DOHH2 (cell line): ENCODE measurements at regions not wholly inside any gene's neighbourhood (a gene's known extent, or its start where the extent isn't known, plus 50 kb on each side); places are given as distances from the start of the nearest gene placed in this dataset.

Source experiments
- H3F3A ChIP-seq: fragments of 200-600 bp; sonication (generic), shearing (Covaris generic); 2 replicates; pipeline ENCODE4 v1.6.0; 2016; ENCODE audit warnings: antibody characterized with exemption, mild to moderate bottlenecking; ENCODE audit not compliant: control insufficient read depth, insufficient read depth
- H3K27ac ChIP-seq: fragments of 200-600 bp; sonication (generic); 2 replicates; pipeline ENCODE4 v1.5.1; 2014; ENCODE audit warnings: low read depth, mild to moderate bottlenecking, low read length, moderate library complexity
- H3K27me3 ChIP-seq: fragments of 200-600 bp; sonication (generic); 2 replicates; pipeline ENCODE4 v1.6.1; 2014; ENCODE audit warnings: mild to moderate bottlenecking, low read length, mixed read lengths; ENCODE audit not compliant: control insufficient read depth
- H3K36me3 ChIP-seq: fragments of 200-600 bp; sonication (generic); 2 replicates; pipeline ENCODE4 v1.6.1; 2014; ENCODE audit warnings: mild to moderate bottlenecking, low read length, moderate library complexity, mixed read lengths; ENCODE audit not compliant: control insufficient read depth
- H3K4me1 ChIP-seq: fragments of 200-600 bp; sonication (generic); 2 replicates; pipeline ENCODE4 v1.6.1; 2014; ENCODE audit warnings: mild to moderate bottlenecking, low read length, mixed read lengths; ENCODE audit not compliant: control insufficient read depth
- H3K4me2 ChIP-seq: fragments of 200-600 bp; sonication (generic); 2 replicates; pipeline ENCODE4 v1.6.0; 2014; ENCODE audit warnings: mild to moderate bottlenecking, low read length, moderate library complexity
- H3K4me3 ChIP-seq: fragments of 200-600 bp; sonication (generic); 2 replicates; pipeline ENCODE4 v1.5.1; 2014; ENCODE audit warnings: mild to moderate bottlenecking, low read length, mixed read lengths
- H3K79me2 ChIP-seq: fragments of 200-600 bp; sonication (generic); 2 replicates; pipeline ENCODE4 v1.6.1; 2014; ENCODE audit warnings: mild to moderate bottlenecking, low read length, mixed read lengths; ENCODE audit not compliant: control insufficient read depth
- H3K9me2 ChIP-seq: fragments of 200-600 bp; sonication (generic); replicated peaks from 2 replicates; pipeline ENCODE4 v1.6.1; 2014; ENCODE audit warnings: mild to moderate bottlenecking, low read length, mixed read lengths; ENCODE audit not compliant: control insufficient read depth
- H3K9me3 ChIP-seq: fragments of 200-600 bp; sonication (generic); 2 replicates; pipeline ENCODE4 v1.6.1; 2014; ENCODE audit warnings: antibody characterized with exemption, low read length, mixed read lengths; ENCODE audit not compliant: control insufficient read depth, insufficient read depth
- H4K20me1 ChIP-seq: fragments of 200-600 bp; sonication (generic); 2 replicates; pipeline ENCODE4 v1.6.0; 2014; ENCODE audit warnings: low read depth, mild to moderate bottlenecking, antibody characterized with exemption, low read length, moderate library complexity; ENCODE audit not compliant: control insufficient read depth, insufficient read depth
- CTCF ChIP-seq: fragments of 200-600 bp; sonication (generic); IDR thresholded peaks from one replicate; pipeline ENCODE4 v1.5.1; 2014; ENCODE audit warnings: antibody characterized with exemption, mild to moderate bottlenecking, low read depth, low read length; ENCODE audit not compliant: poor library complexity, severe bottlenecking
- EZH2phosphoT487 ChIP-seq: fragments of 200-600 bp; sonication (generic); IDR thresholded peaks from 2 replicates; pipeline ENCODE4 v1.6.1; 2017; ENCODE audit warnings: borderline replicate concordance, mild to moderate bottlenecking, antibody characterized with exemption, low read length, moderate library complexity, mixed read lengths

GRCh38 chr13:22009500-22009899 lies 338.6 kb downstream of the FGF9 start:
- H4K20me1 ChIP-seq = no peaks in the 10 kb centered on the region
- no peaks in the 10 kb centered on the region for H3K4me1 ChIP-seq
- H3K27me3 ChIP-seq = no peaks in the 10 kb centered on the region
- H3K4me2 ChIP-seq = no peak overlapping the region
- H3F3A ChIP-seq = no peaks in the 10 kb centered on the region
- no peaks in the 10 kb centered on the region for H3K79me2 ChIP-seq
- no peaks in the 10 kb centered on the region; the same call in 1 of the 2 replicates for H3K9me3 ChIP-seq
- no peak overlapping the region for H3K27ac ChIP-seq
- TF ChIP-seq EZH2phosphoT487 (no peak), CTCF (no peak)
- H3K9me2 ChIP-seq = no peaks in the 10 kb centered on the region
- no peaks in the 10 kb centered on the region for H3K36me3 ChIP-seq
- no peak overlapping the region for H3K4me3 ChIP-seq

GRCh38 chr13:22009937-22010336 lies 339.1 kb downstream of the FGF9 start:
- no peaks in the 10 kb centered on the region for H3K4me1 ChIP-seq
- no peak overlapping the region for H3K4me3 ChIP-seq
- no peaks in the 10 kb centered on the region; the same call in 1 of the 2 replicates for H3K9me3 ChIP-seq
- TF ChIP-seq EZH2phosphoT487 = no peak
- TF ChIP-seq CTCF = no peak
- no peaks in the 10 kb centered on the region for H3K27me3 ChIP-seq
- no peaks in the 10 kb centered on the region for H4K20me1 ChIP-seq
- no peaks in the 10 kb centered on the region for H3F3A ChIP-seq
- H3K79me2 ChIP-seq = no peaks in the 10 kb centered on the region
- H3K4me2 ChIP-seq = no peak overlapping the region
- no peaks in the 10 kb centered on the region for H3K9me2 ChIP-seq
- no peaks in the 10 kb centered on the region for H3K36me3 ChIP-seq
- H3K27ac ChIP-seq = no peak overlapping the region

GRCh38 chr13:22012686-22013085 lies 341.8 kb downstream of the FGF9 start:
- no peaks in the 10 kb centered on the region for H3K27me3 ChIP-seq
- no peaks in the 10 kb centered on the region for H3F3A ChIP-seq
- H3K36me3 ChIP-seq = no peaks in the 10 kb centered on the region
- no peaks in the 10 kb centered on the region for H3K9me2 ChIP-seq
- no peaks in the 10 kb centered on the region; the same call in 1 of the 2 replicates for H3K9me3 ChIP-seq
- no peak overlapping the region for H3K4me2 ChIP-seq
- H3K4me3 ChIP-seq = no peak overlapping the region
- H3K27ac ChIP-seq = no peak overlapping the region
- TF ChIP-seq EZH2phosphoT487 (no peak), CTCF (no peak)
- H3K79me2 ChIP-seq = no peaks in the 10 kb centered on the region
- H4K20me1 ChIP-seq = no peaks in the 10 kb centered on the region
- H3K4me1 ChIP-seq = no peaks in the 10 kb centered on the region
